Daoy (cell line): ENCODE measurements at regions not wholly inside any gene's neighbourhood (a gene's known extent, or its start where the extent isn't known, plus 50 kb on each side); places are given as distances from the start of the nearest gene placed in this dataset.

ENCODE experiments used
- DNase-seq: peaks from one replicate; pipeline ENCODE4 v3.0.0-alpha.2; 2015; ENCODE audit warnings: low read depth

GRCh38 chr10:28811639-28812349, 134.5 kb downstream of the BAMBI start:
- no peak for DNase-seq

- DNase-seq: no peak
Observed at GRCh38 chr10:28812384-28813372, 135.4 kb downstream of the BAMBI start.

- DNase-seq: no peak
Observed at GRCh38 chr10:28815681-28816080, 138.4 kb downstream of the BAMBI start.

GRCh38 chr10:28822719-28823464, 145.6 kb downstream of the BAMBI start:
- no peak for DNase-seq

- DNase-seq: no peak
Observed at GRCh38 chr10:28823501-28824075, 146.3 kb downstream of the BAMBI start.

GRCh38 chr10:28833313-28833712, 156.0 kb downstream of the BAMBI start:
- DNase-seq: no peak

- no peak for DNase-seq
Observed at GRCh38 chr10:28836435-28836743, 159.1 kb downstream of the BAMBI start.

GRCh38 chr10:28837613-28838390, 160.5 kb downstream of the BAMBI start:
- no peak for DNase-seq

- DNase-seq: peak; percentile 15
Observed at GRCh38 chr10:28838908-28839307, 161.6 kb downstream of the BAMBI start.

GRCh38 chr10:28839600-28840007, 162.3 kb downstream of the BAMBI start:
- peak; percentile 67 for DNase-seq

- no peak for DNase-seq
Observed at GRCh38 chr10:28840202-28840601, 162.9 kb downstream of the BAMBI start.

- no peak for DNase-seq
Observed at GRCh38 chr10:28840971-28841370, 163.7 kb downstream of the BAMBI start.

GRCh38 chr10:28841625-28842024, 164.3 kb downstream of the BAMBI start:
- DNase-seq: peak; percentile 54

GRCh38 chr10:28842321-28842720, 165.0 kb downstream of the BAMBI start:
- peak; percentile 39 for DNase-seq

GRCh38 chr10:28845009-28845682, 167.8 kb downstream of the BAMBI start:
- DNase-seq: peak; percentile 12

- no peak for DNase-seq
Observed at GRCh38 chr10:28849309-28849708, 172.0 kb downstream of the BAMBI start.

- DNase-seq: no peak
Observed at GRCh38 chr10:28849821-28850220, 172.5 kb downstream of the BAMBI start.

GRCh38 chr10:28850784-28851183, 173.5 kb downstream of the BAMBI start:
- no peak for DNase-seq

- no peak for DNase-seq
Observed at GRCh38 chr10:28853195-28853594, 175.9 kb downstream of the BAMBI start.

GRCh38 chr10:28857164-28857563, 179.8 kb downstream of the BAMBI start:
- DNase-seq: no peak

- no peak for DNase-seq
Observed at GRCh38 chr10:28858646-28859045, 181.3 kb downstream of the BAMBI start.
